Nucleus accumbens (tissue), 56 donors: ENCODE measurements at regions not wholly inside any gene's neighbourhood (a gene's known extent, or its start where the extent isn't known, plus 50 kb on each side); places are given as distances from the start of the nearest gene placed in this dataset.
"Not testable (repeated sequence)": the region's sequence is repeated elsewhere in the genome, so short reads cannot be mapped to it uniquely, and the experiment has no call there.

ENCODE experiments used
- DNase-seq, 56 donors: peaks; one replicate each; lab custom pipeline; 2025; lab: John Stamatoyannopoulos, UW

GRCh38 chr12:63415357-63415756 is 252.9 kb downstream of the DPY19L2 start:
- DNase-seq: no peak

GRCh38 chr12:63410197-63410596 is 258.1 kb downstream of the DPY19L2 start:
- DNase-seq: no peak

GRCh38 chr12:63406781-63407180 is 255.8 kb upstream of the AVPR1A start:
- DNase-seq: no peak

- no peak for DNase-seq
Observed at GRCh38 chr12:63404611-63405010, 253.6 kb upstream of the AVPR1A start.

GRCh38 chr12:63403256-63403655 is 252.3 kb upstream of the AVPR1A start:
- DNase-seq: no peak

GRCh38 chr12:63400718-63401117 is 249.7 kb upstream of the AVPR1A start:
- no peak for DNase-seq

GRCh38 chr12:63400318-63400717 is 249.3 kb upstream of the AVPR1A start:
- no peak for DNase-seq

- DNase-seq: no peak
Observed at GRCh38 chr12:63397807-63398206, 246.8 kb upstream of the AVPR1A start.

- DNase-seq: no peak
Observed at GRCh38 chr12:63396135-63396534, 245.1 kb upstream of the AVPR1A start.

- DNase-seq: no peak
Observed at GRCh38 chr12:63394983-63395382, 244.0 kb upstream of the AVPR1A start.

- DNase-seq: no peak
Observed at GRCh38 chr12:63394349-63394748, 243.3 kb upstream of the AVPR1A start.

GRCh38 chr12:63389211-63389610 is 238.2 kb upstream of the AVPR1A start:
- no peak for DNase-seq

- no peak for DNase-seq
Observed at GRCh38 chr12:63387771-63388170, 236.8 kb upstream of the AVPR1A start.

GRCh38 chr12:63382930-63383329 is 231.9 kb upstream of the AVPR1A start:
- no peak for DNase-seq

- no peak for DNase-seq
Observed at GRCh38 chr12:63362791-63363190, 211.8 kb upstream of the AVPR1A start.

GRCh38 chr12:63362166-63362565 is 211.2 kb upstream of the AVPR1A start:
- DNase-seq: no peak

- DNase-seq: no peak
Observed at GRCh38 chr12:63354969-63355368, 204.0 kb upstream of the AVPR1A start.

- no peak for DNase-seq
Observed at GRCh38 chr12:63353559-63353958, 202.6 kb upstream of the AVPR1A start.

GRCh38 chr12:63351370-63351769 is 200.4 kb upstream of the AVPR1A start:
- no peak for DNase-seq

- DNase-seq: no peak
Observed at GRCh38 chr12:63348556-63348955, 197.6 kb upstream of the AVPR1A start.

- not testable (repeated sequence) for DNase-seq
Observed at GRCh38 chr12:63337158-63337557, 186.2 kb upstream of the AVPR1A start.

- DNase-seq: no peak
Observed at GRCh38 chr12:63326260-63326659, 175.3 kb upstream of the AVPR1A start.

GRCh38 chr12:63325757-63326156 is 174.8 kb upstream of the AVPR1A start:
- no peak for DNase-seq

GRCh38 chr12:63323942-63324341 is 172.9 kb upstream of the AVPR1A start:
- DNase-seq: no peak
